ENCODE measurements at regions not wholly inside any gene's neighbourhood (a gene's known extent, or its start where the extent isn't known, plus 50 kb on each side); places are given as distances from the start of the nearest gene placed in this dataset.

- no peak overlapping the region for H2BK15ac ChIP-seq (ENCODE audit: low read length)
- H3K79me1 ChIP-seq (ENCODE audit: low read depth, low read length): no peaks in the 10 kb centered on the region
- TF ChIP-seq POLR2A (IDR thresholded peaks at IDR 0.05; ENCODE audit: control extremely low read depth in 1 of 2, low read depth in 2 of 2, low read length in 2 of 2): no peak
- TF ChIP-seq HDAC2 (IDR thresholded peaks at IDR 0.05; ENCODE audit: borderline replicate concordance in 1 of 2, low read depth in 2 of 2, low read length in 2 of 2): no peak
- TF ChIP-seq ATF2 (IDR thresholded peaks at IDR 0.05; ENCODE audit: low read length): no peak
- no peak for TF ChIP-seq CHD1 (IDR thresholded peaks at IDR 0.05; ENCODE audit: low read depth, low read length)
- TF ChIP-seq CTCF (IDR thresholded peaks at IDR 0.05; ENCODE audit: control extremely low read depth in 1 of 3, insufficient read depth in 1 of 3, low read depth in 1 of 3, low read length in 3 of 3): no peak
- no peak for TF ChIP-seq TEAD4 (IDR thresholded peaks at IDR 0.05; ENCODE audit: low read depth, low read length)
- no peak for TF ChIP-seq YY1 (IDR thresholded peaks at IDR 0.05; ENCODE audit: low read depth, low read length)
- TF ChIP-seq SUZ12 (IDR thresholded peaks at IDR 0.05; ENCODE audit: low read length): no peak
- TF ChIP-seq JUND (IDR thresholded peaks at IDR 0.05; ENCODE audit: low read length): no peak
- no peak for TF ChIP-seq KDM1A (IDR thresholded peaks at IDR 0.05; ENCODE audit: borderline replicate concordance, low read length)
- no peak for TF ChIP-seq SRF (IDR thresholded peaks at IDR 0.05; ENCODE audit: low read depth, low read length)
- no peak for TF ChIP-seq CREB1 (IDR thresholded peaks at IDR 0.05)
- H2AK5ac ChIP-seq (ENCODE audit: low read depth, low read length): no peak overlapping the region
- no peak overlapping the region for H2BK5ac ChIP-seq (ENCODE audit: low read depth, low read length)
- H3K4me3 ChIP-seq (ENCODE audit: extremely low read depth in 1 of 4, insufficient read depth in 2 of 4, low read depth in 3 of 4, low read length in 4 of 4): no peak overlapping the region
- H4K5ac ChIP-seq (ENCODE audit: insufficient read length, low read depth, low read length): no peak overlapping the region
- no peaks in the 10 kb centered on the region for H3K79me2 ChIP-seq (ENCODE audit: control insufficient read depth in 1 of 2, insufficient read depth in 2 of 2, low read length in 2 of 2)
- no peaks in the 10 kb centered on the region for H4K20me1 ChIP-seq (replicated peaks in 1 of 2; ENCODE audit: control insufficient read depth in 1 of 2, insufficient read depth in 2 of 2, low read length in 2 of 2)
- H3K27me3 ChIP-seq (replicated peaks in 1 of 4; ENCODE audit: control insufficient read depth in 3 of 4, extremely low read depth in 1 of 4, insufficient read depth in 3 of 4, low read length in 3 of 4): no peaks in the 10 kb centered on the region
- no peaks in the 10 kb centered on the region for H3K23me2 ChIP-seq (ENCODE audit: low read depth, low read length)
- no peak overlapping the region; the same call in 1 of the 2 replicates for H3K18ac ChIP-seq (ENCODE audit: extremely low read depth, low read length)
- no peak overlapping the region for H3K23ac ChIP-seq (ENCODE audit: insufficient read length)
- WGBS, 2 experiments (ENCODE audit: extremely low coverage in 1 of 2, insufficient coverage in 1 of 2, insufficient read length in 1 of 2, insufficient replicate concordance in 2 of 2, low coverage in 1 of 2, low lambda C conversion rate in 2 of 2, missing lambda C conversion rate in 1 of 2): 93% methylated on average over 9 of the region's 9 CpGs; no CpG with 5 or more reads in 1 of the 2 experiments
- no peak overlapping the region for H2AFZ ChIP-seq (ENCODE audit: low read length)
- no peak overlapping the region for H2BK20ac ChIP-seq (ENCODE audit: low read length)
- POLR2A ChIA-PET (ENCODE audit: partially characterized antibody): no interaction called here
- H3K9me3 ChIP-seq (ENCODE audit: insufficient read depth in 2 of 2, low read depth in 1 of 2, low read length in 1 of 2): no peaks in the 10 kb centered on the region
- CTCF ChIA-PET (ENCODE audit: partially characterized antibody): interaction anchor here (1.0 to 2.3 kb wide), 7 partner anchors 9 to 278 kb away, joined by 3 to 8 read pairs (median 3); no protein-coding TSS in a partner anchor
- no peak overlapping the region for H3K27ac ChIP-seq (ENCODE audit: low read depth, low read length)
- H3K9ac ChIP-seq (replicated peaks in 1 of 4; ENCODE audit: extremely low read depth in 1 of 4, low read depth in 3 of 4, low read length in 3 of 4): no peak overlapping the region
- H3K4me1 ChIP-seq (replicated peaks in 1 of 4; ENCODE audit: control insufficient read depth in 3 of 4, insufficient read depth in 4 of 4, low read length in 3 of 4): no peaks in the 10 kb centered on the region
- no peak overlapping the region for H3K4ac ChIP-seq (replicated peaks; ENCODE audit: insufficient read length, low read depth, low read length)
- no peak for DNase-seq (ENCODE audit: low read depth in 1 of 2, low spot score in 2 of 2)
- no peaks in the 10 kb centered on the region for H3K36me3 ChIP-seq (ENCODE audit: control insufficient read depth in 2 of 4, insufficient read depth in 4 of 4, low read length in 3 of 4)
- no peak overlapping the region for H3K56ac ChIP-seq (replicated peaks; ENCODE audit: insufficient read length, low read depth, low read length)
- H2BK12ac ChIP-seq (ENCODE audit: low read depth, low read length): no peak overlapping the region
- H3K14ac ChIP-seq (ENCODE audit: insufficient read length): no peak overlapping the region
- H4K91ac ChIP-seq (replicated peaks; ENCODE audit: insufficient read length, low read length): no peak overlapping the region
- H2BK120ac ChIP-seq (replicated peaks; ENCODE audit: low read depth, low read length): no peak overlapping the region
- no peak overlapping the region for H4K8ac ChIP-seq (ENCODE audit: extremely low read depth, insufficient read depth, low read length)
- FAIRE-seq: no peak
- H3K4me2 ChIP-seq (ENCODE audit: insufficient read depth in 1 of 2, low read depth in 2 of 2, low read length in 2 of 2): no peak overlapping the region
These were observed 125.0 kb upstream of the NCAM1 start for GRCh38 chr11:112836256-112836602.

Data from H1 (cell line).